HG02938 (cell line): ENCODE measurements at regions not wholly inside any gene's neighbourhood (a gene's known extent, or its start where the extent isn't known, plus 50 kb on each side); places are given as distances from the start of the nearest gene placed in this dataset.

ENCODE experiments used
- ATAC-seq: cut with Tn5 transposase; IDR thresholded peaks from one replicate; pipeline ENCODE4 v1.9.1; 2021; ENCODE audit warnings: mild to moderate bottlenecking, moderate library complexity; ENCODE audit not compliant: unreplicated experiment

DNA sequence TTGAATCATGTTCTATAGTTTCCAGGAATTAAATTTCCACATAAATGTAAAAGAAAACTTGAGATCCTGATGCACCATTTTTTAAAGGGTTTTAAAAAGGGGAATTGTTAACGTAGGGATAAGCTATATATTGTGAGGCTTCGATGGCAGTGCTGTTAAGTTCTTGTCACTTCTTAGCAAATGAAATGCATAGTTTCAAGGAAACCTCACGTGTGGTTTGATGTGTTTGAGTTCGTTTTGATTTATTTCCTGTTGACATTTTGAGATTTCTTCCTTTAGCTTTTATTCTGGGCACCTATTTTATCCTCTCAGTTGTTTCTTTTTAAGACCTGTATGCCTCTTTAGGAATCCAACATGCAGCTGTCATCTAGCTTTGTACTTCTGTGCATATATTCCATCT is 301.0 kb downstream of the DOCK8 start:
- no peak for ATAC-seq

DNA sequence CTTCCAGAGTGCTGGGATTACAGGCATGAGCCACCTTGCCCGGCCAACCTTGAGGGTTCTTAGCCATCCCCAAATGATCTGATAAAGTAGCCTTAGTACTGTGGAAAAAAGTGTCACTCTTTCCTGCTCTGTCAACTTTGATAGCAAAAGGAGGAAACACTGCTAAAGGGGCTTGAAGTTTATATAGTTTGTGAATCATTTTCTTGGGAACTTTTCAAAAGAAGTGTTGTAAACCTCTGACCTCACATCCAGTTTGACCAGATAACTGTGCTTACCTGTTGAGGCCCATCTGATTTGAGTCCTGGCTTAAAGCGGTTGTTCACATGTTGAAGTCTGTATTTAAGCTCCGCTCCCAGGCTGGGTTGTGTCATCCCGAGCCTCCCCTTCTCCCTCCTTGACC is 303.3 kb downstream of the DOCK8 start:
- ATAC-seq = no peak

DNA sequence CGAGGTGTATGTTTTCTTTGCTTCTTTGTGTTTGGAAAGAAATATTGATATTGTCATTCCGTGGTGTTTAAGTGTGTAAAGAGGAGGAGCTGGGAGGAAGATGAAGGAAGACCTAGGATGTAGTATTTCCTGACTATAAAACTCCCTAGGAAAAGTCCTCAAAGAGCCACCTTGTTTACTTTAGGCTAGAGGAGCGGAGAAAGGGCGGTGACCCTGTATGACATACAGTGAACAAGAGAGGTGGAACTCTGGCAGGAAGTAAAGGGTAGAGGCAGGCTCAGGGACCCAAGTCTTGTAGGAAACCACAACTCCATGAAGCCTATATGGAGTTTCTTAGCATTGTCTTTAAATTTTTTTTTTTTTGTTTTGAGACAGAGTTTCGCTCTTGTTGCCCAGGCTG is 303.9 kb downstream of the DOCK8 start:
- no peak for ATAC-seq

DNA sequence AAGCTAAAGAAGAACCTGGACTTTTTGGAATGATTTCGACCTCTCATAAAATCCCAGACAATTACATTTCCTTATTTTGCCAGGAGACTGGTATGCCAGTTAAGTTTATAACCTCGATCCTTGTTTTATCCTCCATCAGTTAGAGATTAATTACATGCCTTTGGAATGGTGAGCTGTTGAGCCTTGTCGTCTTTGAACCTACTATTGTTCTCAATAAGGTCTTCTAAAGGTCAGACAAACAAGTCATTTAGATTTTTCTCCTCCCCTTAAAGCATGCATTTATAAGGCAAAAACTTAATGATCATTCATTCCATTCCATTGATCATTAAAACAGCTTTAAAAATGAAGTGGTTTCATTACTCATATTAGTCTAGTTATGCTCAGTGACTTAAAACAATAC is 304.9 kb downstream of the DOCK8 start:
- ATAC-seq = no peak

DNA sequence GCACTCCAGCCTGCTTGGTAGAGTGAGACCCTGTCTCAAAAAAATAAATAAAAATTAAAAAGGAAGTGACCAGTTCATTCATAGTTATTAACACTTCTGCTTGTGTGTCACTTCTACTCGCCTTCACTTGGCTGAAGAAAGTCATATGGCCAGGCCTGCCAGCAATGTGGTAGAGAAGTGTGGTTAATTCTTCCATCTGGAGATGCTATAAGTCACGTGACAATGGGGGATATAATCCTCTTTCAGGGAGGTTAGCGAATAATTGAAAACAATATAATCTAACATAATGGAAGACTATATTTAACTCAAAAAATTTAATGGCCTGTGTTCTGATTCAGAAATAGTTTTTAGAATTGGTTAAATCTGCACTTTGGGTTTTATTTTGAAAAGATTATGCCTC is 305.6 kb downstream of the DOCK8 start:
- ATAC-seq = no peak

DNA sequence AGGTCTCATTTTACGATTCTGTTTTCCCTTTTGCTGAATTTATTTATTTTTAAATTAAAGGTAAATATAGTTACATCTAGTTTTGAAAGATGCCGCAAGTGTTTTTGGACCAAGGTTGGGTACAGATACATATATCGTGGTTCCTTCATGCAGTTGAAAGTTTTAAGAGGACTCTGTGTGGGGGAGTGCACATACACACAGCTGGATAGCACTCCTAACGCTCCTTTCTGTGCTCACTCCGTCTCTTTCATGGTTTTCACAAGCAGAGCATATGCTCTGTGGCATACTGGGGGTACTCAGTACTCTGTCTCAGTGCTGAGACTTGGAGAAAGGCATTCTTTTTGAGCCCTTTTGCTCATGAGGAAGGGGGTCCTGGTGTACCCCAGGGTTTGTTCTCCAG is 307.5 kb downstream of the DOCK8 start:
- ATAC-seq = no peak

DNA sequence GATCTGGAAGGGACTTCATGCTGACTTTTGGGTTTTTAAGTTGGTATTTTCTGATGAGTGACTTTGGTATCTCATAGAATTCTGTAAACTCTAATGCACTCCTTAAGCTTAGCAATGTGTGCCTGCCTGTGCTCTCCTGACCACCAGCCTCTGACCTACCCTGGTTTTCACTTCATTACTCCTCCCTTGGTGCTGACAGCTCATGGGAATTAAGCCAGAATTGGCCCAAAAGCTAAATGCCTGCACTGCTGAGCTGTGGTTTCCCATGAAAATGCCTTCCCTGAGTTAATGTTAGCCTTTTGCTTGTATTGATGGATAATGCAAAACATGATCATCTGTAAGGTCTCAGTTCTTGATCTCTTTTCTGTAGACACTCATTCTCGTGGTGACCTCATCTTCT is 308.0 kb downstream of the DOCK8 start:
- ATAC-seq = no peak

DNA sequence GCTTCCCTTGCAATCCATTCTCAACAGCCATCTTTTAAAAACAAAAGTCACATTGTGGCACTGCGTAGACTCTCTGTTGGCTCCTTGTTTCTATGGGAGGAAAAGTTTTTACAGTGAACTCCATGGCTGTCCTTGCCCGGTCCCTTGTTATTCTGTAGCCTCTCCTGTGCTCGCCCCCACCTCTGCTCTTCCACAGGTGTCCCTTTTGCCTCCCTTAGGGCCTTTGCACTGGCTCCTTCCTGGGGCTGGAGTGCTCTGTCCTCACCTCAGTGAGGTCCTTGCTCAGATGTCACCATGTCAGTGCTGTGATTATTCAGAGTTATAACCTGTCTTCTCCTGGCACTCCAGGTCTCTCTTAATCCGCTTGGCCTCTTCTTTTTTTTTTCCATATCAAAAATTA is 308.8 kb downstream of the DOCK8 start:
- ATAC-seq = no peak

DNA sequence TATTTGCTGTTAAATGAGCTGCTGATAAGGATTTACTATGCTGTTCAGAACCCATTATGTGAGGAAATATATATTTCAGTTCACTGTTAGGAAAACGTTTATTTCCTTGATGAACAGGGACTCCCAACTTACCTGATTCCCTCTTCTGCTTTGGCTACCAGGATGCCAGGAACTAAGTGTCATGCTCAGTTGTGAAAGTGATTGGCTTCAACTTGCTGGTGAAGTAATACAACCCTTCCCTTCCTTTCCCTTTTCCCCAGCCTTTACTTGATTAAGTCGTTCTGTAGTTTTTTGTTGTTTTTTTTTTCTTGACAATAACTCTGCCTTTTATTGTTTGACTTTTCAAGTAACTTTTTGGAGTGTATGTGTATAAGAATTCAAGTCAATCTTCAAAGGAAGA is 309.3 kb downstream of the DOCK8 start:
- no peak for ATAC-seq

DNA sequence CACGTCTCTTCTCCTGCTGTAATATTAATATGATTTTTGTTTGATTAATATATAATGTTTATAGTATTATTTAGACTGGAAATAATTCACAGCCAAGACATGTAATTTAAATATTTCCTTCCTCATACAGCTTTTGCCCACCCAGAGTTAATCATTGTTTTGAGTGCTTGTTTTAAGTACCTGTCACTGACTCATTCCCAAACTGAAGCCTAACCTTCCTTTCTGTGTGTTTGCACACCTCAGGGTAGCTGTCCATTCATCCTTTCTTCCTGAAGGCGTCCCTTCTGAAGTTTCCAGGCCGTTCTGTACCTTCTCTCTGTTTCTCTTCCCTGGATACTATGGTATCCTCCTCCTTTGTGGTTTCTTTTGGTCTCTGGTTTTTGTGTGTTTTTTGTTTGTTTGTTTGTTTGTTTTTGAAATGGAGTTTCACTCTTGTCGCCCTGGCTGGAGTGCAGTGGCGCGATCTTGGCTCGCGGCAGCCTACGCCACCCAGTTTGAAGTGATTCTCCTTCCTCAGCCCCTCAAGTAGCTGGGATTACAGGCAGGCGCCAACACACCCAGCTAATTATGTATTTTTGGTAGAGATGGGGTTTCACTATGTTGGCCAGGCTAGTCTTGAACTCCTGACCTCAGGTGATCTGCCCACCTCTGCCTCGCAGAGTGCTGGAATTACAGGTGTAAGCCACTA is 312.4 kb downstream of the DOCK8 start:
- ATAC-seq = no peak

DNA sequence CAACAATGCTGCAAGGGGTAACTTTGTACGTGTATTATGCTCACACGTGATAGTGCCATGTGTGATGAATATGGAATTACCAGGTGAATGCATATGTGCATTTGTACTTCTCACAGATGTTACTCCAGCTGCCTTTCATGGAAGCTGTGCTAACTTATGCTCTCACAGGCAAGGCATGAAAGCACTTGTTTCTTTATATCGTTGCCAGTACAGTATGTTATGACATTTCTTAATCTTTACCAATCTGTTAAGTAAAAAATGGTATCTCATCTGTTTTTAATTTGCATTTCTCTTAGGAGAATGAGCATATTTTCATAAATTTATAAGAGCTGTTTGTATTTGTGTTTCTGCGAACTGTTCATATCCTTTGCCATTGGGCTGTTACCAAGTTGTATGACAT is 311.8 kb upstream of the DMRT1 start:
- ATAC-seq = no peak

DNA sequence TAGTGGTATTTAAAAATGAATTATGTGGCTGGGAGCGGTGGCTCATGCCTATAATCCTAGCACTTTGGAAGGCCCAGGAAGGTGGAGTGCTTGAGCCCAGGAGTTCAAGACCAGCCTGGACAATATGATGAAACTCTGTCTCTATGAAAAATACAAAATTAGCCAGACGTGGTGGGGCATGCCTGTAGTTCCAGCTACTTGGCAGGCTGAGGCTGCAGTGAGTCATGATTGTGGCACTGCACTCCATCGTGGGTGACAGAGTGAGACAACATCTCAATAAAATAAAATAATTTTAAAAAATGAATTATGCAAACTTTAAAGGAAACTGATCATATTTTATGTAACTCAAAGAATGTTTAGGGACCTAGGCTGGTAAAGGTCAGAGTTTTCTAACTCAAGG is 310.8 kb upstream of the DMRT1 start:
- ATAC-seq = no peak

DNA sequence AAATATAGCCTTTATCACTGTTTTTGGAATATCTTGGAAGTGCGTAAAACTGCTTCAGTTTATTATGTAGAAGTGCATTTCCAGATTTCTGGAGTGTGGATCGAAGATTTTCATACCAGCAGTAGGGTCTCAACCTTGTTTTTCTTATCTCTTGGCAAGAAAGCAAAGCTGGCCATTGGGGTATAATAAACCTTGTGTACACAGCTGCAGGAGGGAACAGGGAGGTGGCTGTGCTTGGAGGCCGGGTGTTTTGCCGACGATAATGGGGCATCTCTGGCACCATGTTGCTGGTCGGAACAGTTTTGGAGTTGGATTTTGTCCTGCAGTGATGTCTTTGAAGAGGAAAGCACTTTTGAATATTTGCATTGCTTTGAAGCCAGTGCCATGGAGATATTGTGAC is 308.8 kb upstream of the DMRT1 start:
- no peak for ATAC-seq

DNA sequence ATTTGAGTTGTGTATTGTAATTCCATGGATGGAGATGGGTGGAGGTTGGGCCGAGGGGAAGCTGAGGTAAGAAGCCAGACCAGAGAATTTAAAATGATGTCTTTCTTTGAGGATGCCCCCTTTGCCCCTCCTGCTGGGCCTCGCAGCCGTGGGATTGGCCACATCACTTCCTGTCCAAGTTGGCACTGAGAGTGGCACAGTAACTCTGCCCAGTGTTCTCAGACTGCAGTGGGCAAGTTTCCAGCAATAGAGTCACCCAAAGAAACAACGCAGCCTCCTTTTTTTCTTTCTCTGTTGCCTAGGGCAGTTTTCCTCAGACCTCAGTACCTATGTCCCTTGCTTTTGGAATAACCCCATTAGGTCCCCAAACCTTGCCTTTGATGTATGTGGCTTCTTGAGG is 306.6 kb upstream of the DMRT1 start:
- ATAC-seq = no peak

DNA sequence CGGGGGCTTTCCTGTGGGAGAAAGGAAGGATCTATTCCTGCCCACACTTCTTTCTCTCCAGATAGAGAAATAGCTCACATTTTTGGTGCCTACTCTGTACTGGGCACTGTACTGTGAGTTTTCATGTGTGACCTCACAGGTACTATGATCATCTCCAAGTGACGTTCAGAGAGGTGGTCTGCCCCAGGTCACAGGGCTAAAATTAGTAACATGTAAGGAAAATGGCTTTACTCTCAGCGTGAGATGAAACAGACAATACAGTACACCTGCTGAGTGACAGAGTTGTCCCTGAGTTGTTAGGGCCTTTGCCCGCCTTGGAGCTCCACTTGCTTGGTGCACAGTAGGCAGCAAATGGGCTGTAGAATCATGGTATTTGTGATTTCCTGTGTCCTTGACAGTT is 306.1 kb upstream of the DMRT1 start:
- no peak for ATAC-seq

DNA sequence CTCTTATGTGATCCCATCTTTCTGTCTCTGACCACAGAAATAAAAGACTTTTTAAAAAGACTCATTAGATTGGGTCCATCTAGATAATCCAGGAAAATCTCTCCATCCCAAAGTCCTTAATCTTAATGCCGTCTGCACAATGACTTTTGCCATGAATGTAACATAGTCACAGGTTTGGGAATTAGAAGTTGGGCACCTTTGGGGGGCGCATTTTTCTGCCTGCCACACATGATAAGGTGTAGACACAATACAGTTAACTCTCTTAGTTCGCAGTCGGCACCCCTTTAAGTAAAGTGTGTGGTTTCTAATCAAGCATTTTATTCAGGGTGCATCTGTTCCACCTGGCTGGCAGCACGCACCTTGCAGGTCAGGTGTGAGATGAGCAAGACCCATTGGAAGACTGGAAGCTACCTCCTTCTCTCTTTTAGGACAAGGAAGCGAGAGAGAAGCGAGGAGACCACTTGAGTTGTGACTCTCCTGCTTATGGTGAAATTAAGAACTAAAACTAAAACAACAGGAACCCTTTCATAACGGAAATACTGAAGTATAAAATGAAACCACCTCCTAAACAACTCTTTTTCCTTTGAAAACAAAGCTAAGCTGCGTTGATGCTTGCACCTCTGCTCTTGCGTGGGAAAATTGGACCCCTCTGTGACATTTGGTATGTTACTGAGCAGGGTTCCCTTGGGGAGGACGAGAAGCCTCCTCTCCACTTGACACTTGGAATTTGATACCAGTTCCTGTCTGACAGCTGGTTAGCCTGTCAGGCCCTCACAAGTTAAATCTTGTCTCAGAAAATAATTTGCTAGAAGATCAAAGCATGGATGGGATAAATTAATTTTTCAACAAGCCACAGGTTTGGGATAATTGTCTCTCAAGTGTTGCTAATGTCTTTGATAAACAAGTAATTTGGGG is 304.6 kb upstream of the DMRT1 start:
- ATAC-seq = no peak

DNA sequence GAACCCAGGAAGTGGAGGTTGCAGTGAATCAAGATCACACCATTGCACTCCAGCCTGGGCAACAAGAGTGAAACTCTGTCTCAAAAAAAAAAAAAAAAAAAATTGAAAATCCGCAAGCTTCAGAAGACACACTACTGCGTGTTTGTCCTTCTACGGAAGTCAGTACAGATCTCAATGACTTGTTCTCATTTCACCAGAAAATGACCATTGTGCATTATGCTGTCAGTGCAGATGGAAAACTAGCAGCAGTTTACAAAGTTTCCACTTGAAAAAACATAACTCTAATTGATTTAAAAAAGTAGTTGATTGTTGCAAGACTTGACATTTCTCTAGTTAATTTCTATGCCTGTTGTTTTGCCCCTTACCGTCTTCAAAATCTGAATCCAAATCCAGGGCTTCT is 298.0 kb upstream of the DMRT1 start:
- ATAC-seq = no peak

DNA sequence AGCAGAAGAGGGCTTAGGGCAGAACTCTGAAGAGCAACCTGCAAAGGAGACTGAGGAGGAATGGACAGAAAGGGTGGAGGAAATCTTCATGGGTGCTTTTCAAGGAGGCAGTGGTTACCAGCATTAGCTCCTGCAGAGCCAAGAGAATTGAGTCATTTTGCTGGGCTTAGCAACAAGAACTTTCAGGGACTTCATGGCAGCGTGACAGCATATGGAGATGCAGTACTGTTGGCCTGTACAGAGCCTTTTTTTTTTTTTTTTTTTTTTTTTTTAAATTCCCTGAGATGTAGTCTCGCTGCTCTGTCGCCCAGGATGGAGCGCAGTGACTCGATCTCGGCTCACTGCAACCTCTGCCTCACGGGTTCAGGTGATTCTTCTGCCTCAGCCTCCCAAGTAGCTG is 296.0 kb upstream of the DMRT1 start:
- ATAC-seq = no peak

DNA sequence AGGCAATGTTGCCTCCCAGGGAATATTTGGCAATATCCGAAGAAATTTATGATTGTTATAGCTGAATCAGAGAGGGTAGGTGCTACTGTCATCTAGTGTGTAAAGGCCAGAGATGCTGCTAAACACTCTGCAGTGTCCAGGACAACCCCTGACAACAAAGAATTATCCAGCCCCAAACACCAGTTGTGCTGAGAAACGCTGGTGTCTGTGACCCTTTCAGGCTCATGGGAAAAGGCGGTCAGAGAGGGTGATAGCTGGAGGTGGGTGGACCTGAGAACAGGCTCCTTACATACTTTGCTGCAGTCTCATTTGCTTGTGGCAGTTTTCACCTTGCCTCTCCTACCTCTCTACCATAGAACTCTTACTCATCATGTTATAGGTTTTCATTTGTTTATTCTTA is 295.3 kb upstream of the DMRT1 start:
- no peak for ATAC-seq

DNA sequence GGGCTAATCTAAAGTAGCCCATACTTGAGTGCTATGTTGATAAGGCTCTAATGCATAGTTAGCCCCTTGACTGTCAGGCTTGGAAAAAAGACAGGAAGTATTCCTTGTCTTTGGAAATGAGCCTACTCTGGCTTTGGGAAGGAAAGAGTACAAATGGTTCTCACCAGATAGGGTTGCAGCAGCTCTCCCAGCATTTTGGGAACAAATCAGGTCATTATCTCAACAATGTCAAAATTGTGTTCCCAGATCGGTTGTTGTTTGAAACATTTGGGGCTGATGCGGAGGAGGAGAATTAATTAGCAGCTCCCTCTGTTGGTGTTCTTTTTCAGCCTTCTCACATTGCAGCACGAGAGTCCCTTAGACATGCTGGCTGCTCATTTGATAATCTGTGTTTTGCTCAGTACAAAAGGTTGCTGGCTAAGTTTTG is 294.7 kb upstream of the DMRT1 start:
- no peak for ATAC-seq

DNA sequence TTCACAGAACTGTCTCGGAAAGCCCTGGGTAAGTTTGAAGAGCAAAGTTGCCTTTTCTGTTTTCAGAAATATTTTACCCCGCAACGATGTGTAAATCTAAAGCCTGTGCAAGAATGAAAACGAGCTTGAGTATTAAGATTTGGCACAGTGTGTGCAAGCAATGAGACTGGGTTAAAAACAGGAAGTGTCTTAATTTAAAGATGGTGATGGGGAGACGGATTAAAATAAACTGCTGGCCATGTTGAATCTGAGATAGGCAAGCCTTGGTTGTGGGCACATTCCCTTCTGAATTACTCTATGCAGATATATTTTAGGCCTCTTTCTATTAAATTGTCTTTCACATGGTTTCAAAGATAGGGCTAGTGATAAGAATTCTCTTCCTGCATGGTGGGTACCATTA is 294.2 kb upstream of the DMRT1 start:
- ATAC-seq = no peak

DNA sequence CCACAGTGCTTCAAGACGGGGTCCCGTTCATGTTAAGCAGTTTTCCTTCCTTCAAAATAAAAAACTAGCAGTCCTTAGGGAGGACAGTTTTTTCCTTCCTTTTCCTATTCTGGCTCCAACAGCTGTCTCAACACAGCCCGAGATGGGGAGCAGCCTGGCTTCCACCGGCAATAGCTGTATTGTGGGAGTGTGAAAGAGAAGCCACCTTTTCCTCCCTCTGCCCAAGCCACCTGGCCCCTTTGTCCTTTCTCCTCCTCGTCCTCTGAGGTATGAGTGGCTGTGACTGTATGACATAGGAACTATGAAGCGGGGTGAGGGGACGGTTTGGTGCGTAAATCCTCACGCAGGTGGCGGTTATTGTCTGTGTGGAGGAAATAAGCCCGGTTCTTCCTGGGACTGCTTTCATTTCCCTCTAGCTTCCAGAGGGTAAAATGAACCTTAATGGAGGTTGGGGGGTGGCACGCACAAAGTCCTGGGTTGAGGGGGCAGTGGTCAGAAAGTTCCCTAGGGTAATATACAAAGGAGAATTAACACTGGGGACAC is 292.0 kb upstream of the DMRT1 start:
- ATAC-seq = no peak
